Endothelial cell of umbilical vein (primary cell): ENCODE measurements at regions not wholly inside any gene's neighbourhood (a gene's known extent, or its start where the extent isn't known, plus 50 kb on each side); places are given as distances from the start of the nearest gene placed in this dataset.

Experiments
- BruUV-seq: library from RNA; stranded (reverse); fragments of 400-500 nt; replicated peaks from 2 replicates; lab custom pipeline; 2021; lab: Mats Ljungman, UMichigan
- CTCF ChIA-PET: fragments of 300-600, 350-600 bp; sonication (Branson Sonifier 250); formaldehyde crosslinking; loops from one replicate; lab custom pipeline; 2021; ENCODE audit warnings: antibody characterized with exemption, inconsistent platforms; lab: Charles Lee
- POLR2A ChIA-PET: fragments of 300-600, 350-600 bp; sonication (Branson Sonifier 250); formaldehyde crosslinking; loops from one replicate; lab custom pipeline; 2021; ENCODE audit warnings: antibody characterized with exemption, inconsistent platforms; lab: Charles Lee
- DNase-seq: peaks from one replicate; pipeline ENCODE4 v3.0.0-alpha.2; 2011; ENCODE audit warnings: low read depth, low spot score
- FAIRE-seq: peaks from 2 replicates; lab custom pipeline; 2011; peaks lifted over from hg19 to GRCh38; lab: Jason Lieb, UNC
- H2AFZ ChIP-seq: 2 replicates; pipeline ENCODE4 v1.6.0; 2012; ENCODE audit warnings: low read depth, low read length, control low read depth, inconsistent platforms
- H3K27ac ChIP-seq: 2 replicates; pipeline ENCODE4 v1.5.1; 2011; ENCODE audit warnings: low read depth, mild to moderate bottlenecking, control low read depth, low read length, moderate library complexity; ENCODE audit not compliant: insufficient read depth
- H3K27me3 ChIP-seq, 2 experiments: 2 replicates each; pipeline versions ENCODE4 v1.6.0 to v1.6.1; 2011; ENCODE audit warnings: low read length in 2 of 2, mixed read lengths in 1 of 2; ENCODE audit not compliant: control insufficient read depth in 2 of 2, insufficient read depth in 2 of 2
- H3K36me3 ChIP-seq, 2 experiments: 2 replicates in 1 of 2; 3 replicates in 1 of 2; pipeline ENCODE4 v1.5.1; 2011; ENCODE audit warnings: low read length in 2 of 2, mild to moderate bottlenecking in 1 of 2, moderate library complexity in 1 of 2; ENCODE audit not compliant: control insufficient read depth in 2 of 2, insufficient read depth in 2 of 2; ENCODE audit errors: extremely low read depth in 1 of 2
- H3K4me1 ChIP-seq: 3 replicates; pipeline ENCODE4 v1.5.1; 2011; ENCODE audit warnings: mild to moderate bottlenecking, low read length; ENCODE audit not compliant: control insufficient read depth, insufficient read depth; ENCODE audit errors: extremely low read depth
- H3K4me2 ChIP-seq: 2 replicates; pipeline ENCODE4 v1.6.1; 2011; ENCODE audit warnings: low read length, control low read depth, mixed read lengths; ENCODE audit not compliant: insufficient read depth
- H3K4me3 ChIP-seq, 3 experiments: fragments of 200-600 bp in 1 of 3; sonication (generic), shearing (Covaris generic) in 1 of 3; replicated peaks in 1 of 3; 2 replicates each; pipeline ENCODE4 v1.5.1; 2011 to 2016; ENCODE audit warnings: control low read depth in 3 of 3, low read length in 3 of 3, mild to moderate bottlenecking in 2 of 3, inconsistent platforms in 1 of 3, low read depth in 1 of 3, moderate library complexity in 1 of 3; ENCODE audit not compliant: insufficient read depth in 1 of 3
- H3K79me2 ChIP-seq: 2 replicates; pipeline ENCODE4 v1.6.0; 2012; ENCODE audit warnings: low read length, inconsistent platforms; ENCODE audit not compliant: control insufficient read depth, insufficient read depth
- H3K9ac ChIP-seq: replicated peaks from 2 replicates; pipeline ENCODE3; 2011; ENCODE audit warnings: low read length, control low read depth; ENCODE audit not compliant: insufficient read depth; ENCODE audit errors: extremely low read depth
- H3K9me1 ChIP-seq: replicated peaks from 3 replicates; pipeline ENCODE4 v1.6.0; 2011; ENCODE audit warnings: mild to moderate bottlenecking, low read length; ENCODE audit not compliant: control insufficient read depth, insufficient read depth; ENCODE audit errors: extremely low read depth
- H3K9me3 ChIP-seq: replicated peaks from 2 replicates; pipeline ENCODE4 v1.5.1; 2012; ENCODE audit warnings: low read length, inconsistent platforms; ENCODE audit not compliant: control insufficient read depth, insufficient read depth
- H4K20me1 ChIP-seq: replicated peaks from 2 replicates; pipeline ENCODE3; 2011; ENCODE audit warnings: mild to moderate bottlenecking, low read length; ENCODE audit not compliant: control insufficient read depth, insufficient read depth; ENCODE audit errors: extremely low read depth
- CTCF ChIP-seq, 2 donors: IDR thresholded peaks; 1 replicate in 1 of 2; 2 replicates in 1 of 2; pipeline ENCODE4 v1.5.1; 2011; ENCODE audit warnings: low read length in 2 of 2, mild to moderate bottlenecking in 2 of 2, moderate library complexity in 2 of 2, control low read depth in 1 of 2, inconsistent platforms in 1 of 2, low read depth in 1 of 2; ENCODE audit not compliant: insufficient read depth in 1 of 2; ENCODE audit errors: extremely low read depth in 1 of 2
- EZH2 ChIP-seq: IDR thresholded peaks from 2 replicates; pipeline ENCODE4 v1.6.1; 2012; ENCODE audit warnings: borderline replicate concordance, low read depth, mild to moderate bottlenecking, moderate library complexity, low read length, inconsistent platforms; ENCODE audit not compliant: severe bottlenecking
- FOS ChIP-seq: IDR thresholded peaks from 2 replicates; pipeline ENCODE4 v1.6.1; 2011; ENCODE audit warnings: mild to moderate bottlenecking, low read length, moderate library complexity, borderline replicate concordance; ENCODE audit not compliant: insufficient read depth
- GATA2 ChIP-seq: IDR thresholded peaks from 2 replicates; pipeline ENCODE4 v1.7.0; 2011; ENCODE audit warnings: low read depth, mild to moderate bottlenecking, moderate library complexity, mixed read lengths, low read length; ENCODE audit not compliant: insufficient read length, insufficient read depth
- JUN ChIP-seq: IDR thresholded peaks from 2 replicates; pipeline ENCODE4 v1.6.1; 2011; ENCODE audit warnings: borderline replicate concordance, low read depth; ENCODE audit not compliant: insufficient read length, insufficient read depth
- MAX ChIP-seq: IDR thresholded peaks from 2 replicates; pipeline ENCODE4 v1.6.1; 2011; ENCODE audit not compliant: insufficient read depth, insufficient read length
- MYC ChIP-seq: IDR thresholded peaks from one replicate; pipeline ENCODE4 v1.6.1; 2011; ENCODE audit warnings: mild to moderate bottlenecking, low read depth, low read length
- POLR2A ChIP-seq: IDR thresholded peaks from 2 replicates; pipeline ENCODE4 v1.6.1; 2012; ENCODE audit warnings: low read depth, mild to moderate bottlenecking, control low read depth, low read length
- POLR2AphosphoS5 ChIP-seq: IDR thresholded peaks from 2 replicates; pipeline ENCODE4 v1.6.1; 2012; ENCODE audit warnings: low read depth, mild to moderate bottlenecking, control low read depth, low read length, moderate library complexity; ENCODE audit not compliant: insufficient read depth
- dilution Hi-C: fragments of 300-500 bp; cut with MboI; formaldehyde crosslinking; loops from one replicate; pipeline ENCODE4 v1.15.0; 2019; ENCODE audit warnings: low sequenced_read_pairs; ENCODE audit not compliant: extremely low pct_ligation_motif_present
- intact Hi-C: fragments of 100-400 bp; cut with micrococcal nuclease; formaldehyde crosslinking; loops from one replicate; pipeline ENCODE4 v1.10.0; 2022

DNA sequence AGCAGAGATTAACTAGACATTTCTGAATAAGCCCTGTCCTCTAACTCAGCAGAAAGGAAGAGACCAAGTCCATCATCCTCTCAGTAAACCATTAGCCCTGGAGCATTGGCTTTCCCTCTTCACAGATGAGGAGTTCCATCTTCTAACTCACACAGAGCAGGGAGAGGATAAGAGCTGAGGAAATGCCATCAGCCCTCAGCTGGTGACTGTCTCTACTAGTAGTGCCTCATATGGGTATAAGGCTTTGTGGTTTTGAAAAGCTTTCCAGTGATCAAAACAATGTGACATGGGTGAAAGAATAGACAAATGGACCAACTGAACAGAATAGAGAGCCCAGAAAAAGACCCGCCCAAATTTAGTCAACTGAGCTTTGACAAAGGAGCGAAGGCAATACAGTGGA lies 197.2 kb upstream of the NUDT4 start:
- H3K36me3 ChIP-seq = no peaks in the 10 kb centered on the region
- no peak for FAIRE-seq
- H4K20me1 ChIP-seq = no peaks in the 10 kb centered on the region
- H3K4me2 ChIP-seq = no peak overlapping the region
- ChIA-PET CTCF (no interaction called here), POLR2A (no interaction called here)
- intact Hi-C loops = no loop called here
- peaks cover 26% of the 10 kb centered on the region for H3K4me1 ChIP-seq
- no peaks in the 10 kb centered on the region for H3K27me3 ChIP-seq
- no peaks in the 10 kb centered on the region for H3K9me3 ChIP-seq
- TF ChIP-seq POLR2AphosphoS5 (no peak), POLR2A (no peak), FOS (no peak), JUN (no peak), MAX (no peak), GATA2 (no peak), EZH2 (no peak), MYC (no peak), CTCF (IDR thresholded peaks at IDR 0.05; ENCODE audit: extremely low read depth in 1 of 2, insufficient read depth in 1 of 2, low read depth in 1 of 2, low read length in 2 of 2) (no peak)
- H3K9me1 ChIP-seq = no peaks in the 10 kb centered on the region
- no peak overlapping the region for H3K9ac ChIP-seq
- H2AFZ ChIP-seq = no peak overlapping the region
- no peak overlapping the region for H3K27ac ChIP-seq
- no peaks in the 10 kb centered on the region for H3K79me2 ChIP-seq
- no peak for DNase-seq
- no TSS peak for BruUV-seq
- H3K4me3 ChIP-seq = no peak overlapping the region
- dilution Hi-C loops = no loop called here
